HepG2 (cell line): ENCODE measurements at regions not wholly inside any gene's neighbourhood (a gene's known extent, or its start where the extent isn't known, plus 50 kb on each side); places are given as distances from the start of the nearest gene placed in this dataset.

Experiments
- CTCF ChIP-seq: sonication (generic); formaldehyde crosslinking; IDR thresholded peaks from 2 replicates; pipeline ENCODE4 v1.5.0; 2020; ENCODE audit warnings: mild to moderate bottlenecking, missing genetic modification reagents, moderate library complexity
- ELF1 ChIP-seq: sonication (generic); formaldehyde crosslinking; IDR thresholded peaks from 2 replicates; pipeline ENCODE4 v1.4.0; 2020; ENCODE audit warnings: missing genetic modification reagents
- EP300 ChIP-seq, 3 experiments: sonication (generic) in 1 of 3; formaldehyde crosslinking in 1 of 3; IDR thresholded peaks; 2 replicates each; pipeline versions ENCODE4 v1.5.1 to v1.6.1; 2011 to 2020; ENCODE audit warnings: low read depth in 2 of 3, low read length in 2 of 3, borderline replicate concordance in 1 of 3, improper control_type of control experiment in 1 of 3, mild to moderate bottlenecking in 1 of 3, missing genetic modification reagents in 1 of 3, moderate library complexity in 1 of 3
- FOSL2 ChIP-seq: sonication (generic); formaldehyde crosslinking; IDR thresholded peaks from 2 replicates; pipeline ENCODE4 v1.4.0; 2020; ENCODE audit warnings: missing genetic modification reagents
- JUNB ChIP-seq: sonication (generic); formaldehyde crosslinking; IDR thresholded peaks from 2 replicates; pipeline ENCODE4 v1.8.0; 2022; ENCODE audit warnings: missing genetic modification reagents, mild to moderate bottlenecking, borderline replicate concordance
- MAFG ChIP-seq: sonication (generic); formaldehyde crosslinking; IDR thresholded peaks from 2 replicates; pipeline ENCODE4 v1.5.1; 2020; ENCODE audit warnings: mild to moderate bottlenecking, missing genetic modification reagents
- MYC ChIP-seq: sonication (generic); formaldehyde crosslinking; IDR thresholded peaks from 2 replicates; pipeline ENCODE4 v1.9.0; 2021; ENCODE audit warnings: missing genetic modification reagents, borderline replicate concordance
- RFX1 ChIP-seq: fragments of 450-650 bp; IDR thresholded peaks from 2 replicates; pipeline ENCODE4 v1.6.1; 2017
- SIN3A ChIP-seq: IDR thresholded peaks from 2 replicates; pipeline ENCODE4 v1.6.1; 2011; ENCODE audit warnings: low read depth, mild to moderate bottlenecking, control low read depth, low read length, borderline replicate concordance
- USF2 ChIP-seq, 2 experiments: sonication (generic) in 1 of 2; formaldehyde crosslinking in 1 of 2; IDR thresholded peaks; 2 replicates each; pipeline versions ENCODE4 v1.5.1 to v1.6.1; 2011 to 2020; ENCODE audit warnings: borderline replicate concordance in 1 of 2, low read depth in 1 of 2, low read length in 1 of 2, mild to moderate bottlenecking in 1 of 2, missing genetic modification reagents in 1 of 2, moderate library complexity in 1 of 2
- ZNF883 ChIP-seq: sonication (generic); formaldehyde crosslinking; IDR thresholded peaks from 2 replicates; pipeline ENCODE4 v1.5.1; 2020; ENCODE audit warnings: mild to moderate bottlenecking, missing genetic modification reagents; ENCODE audit errors: not compliant biosample characterization

- TF ChIP-seq RFX1, result no peak
- no peak for TF ChIP-seq EP300 (IDR thresholded peaks at IDR 0.05; ENCODE audit: low read depth in 2 of 2, low read length in 2 of 2)
- TF ChIP-seq EP300 (CRISPR knock-in tag; IDR thresholded peaks at IDR 0.05; ENCODE audit: borderline replicate concordance), result no peak
- TF ChIP-seq ZNF883 (CRISPR knock-in tag), result no peak
- no peak for TF ChIP-seq FOSL2 (CRISPR knock-in tag)
- TF ChIP-seq SIN3A, result no peak
- no peak for TF ChIP-seq ELF1
- no peak for TF ChIP-seq CTCF (CRISPR knock-in tag)
- no peak for TF ChIP-seq MAFG (CRISPR knock-in tag)
- TF ChIP-seq USF2 (IDR thresholded peaks at IDR 0.05; ENCODE audit: low read depth, low read length), result no peak
- TF ChIP-seq USF2 (CRISPR knock-in tag; IDR thresholded peaks at IDR 0.05; ENCODE audit: borderline replicate concordance), result no peak
- no peak for TF ChIP-seq JUNB (CRISPR knock-in tag)
- TF ChIP-seq MYC (CRISPR knock-in tag), result no peak
These were observed 209.5 kb upstream of the LRRN1 start for GRCh38 chr3:3589715-3590130.
